A673 (cell line): ENCODE measurements at regions not wholly inside any gene's neighbourhood (a gene's known extent, or its start where the extent isn't known, plus 50 kb on each side); places are given as distances from the start of the nearest gene placed in this dataset.

Source experiments
- CTCF ChIP-seq: fragments of 300-800, 200-600 bp; sonication (generic); conservative IDR thresholded peaks from 2 replicates; pipeline ENCODE4 v1.5.1; 2017; ENCODE audit warnings: low read depth, mild to moderate bottlenecking, antibody characterized with exemption, low read length, moderate library complexity, mixed read lengths
- EZH2 ChIP-seq: fragments of 200-600 bp; sonication (generic); IDR thresholded peaks from 2 replicates; pipeline ENCODE4 v1.6.1; 2017; ENCODE audit warnings: borderline replicate concordance, low read depth, mild to moderate bottlenecking, mixed read lengths, antibody characterized with exemption, low read length; ENCODE audit not compliant: poor library complexity, severe bottlenecking

GRCh38 chr5:158255609-158256008 lies 396.7 kb upstream of the CLINT1 start:
- TF ChIP-seq CTCF (no peak), EZH2 (no peak)
